Bronchial epithelial cell (primary cell): ENCODE measurements at regions not wholly inside any gene's neighbourhood (a gene's known extent, or its start where the extent isn't known, plus 50 kb on each side); places are given as distances from the start of the nearest gene placed in this dataset.

Experiments used
- DNase-seq: peaks from one replicate; pipeline ENCODE4 v3.0.0-alpha.2; 2010; ENCODE audit warnings: low read depth
- FAIRE-seq: peaks from 2 replicates; lab custom pipeline; 2011; peaks lifted over from hg19 to GRCh38; lab: Jason Lieb, UNC
- H3K27me3 ChIP-seq: 2 replicates; pipeline ENCODE4 v1.5.1; 2011; ENCODE audit warnings: low read length; ENCODE audit not compliant: control insufficient read depth, insufficient read depth
- H3K36me3 ChIP-seq: 2 replicates; pipeline ENCODE4 v1.5.1; 2011; ENCODE audit warnings: low read length; ENCODE audit not compliant: control insufficient read depth, insufficient read depth
- H3K4me3 ChIP-seq: 2 replicates; pipeline ENCODE4 v1.5.1; 2011; ENCODE audit warnings: mild to moderate bottlenecking, low read depth, low read length, control low read depth
- TF ChIP-seq, protein P1 (sequence below): IDR thresholded peaks from 2 replicates; pipeline ENCODE4 v1.5.1; 2011; ENCODE audit warnings: mild to moderate bottlenecking, moderate library complexity, low read length, control low read depth, inconsistent platforms; ENCODE audit not compliant: insufficient read depth, severe bottlenecking

DNA sequence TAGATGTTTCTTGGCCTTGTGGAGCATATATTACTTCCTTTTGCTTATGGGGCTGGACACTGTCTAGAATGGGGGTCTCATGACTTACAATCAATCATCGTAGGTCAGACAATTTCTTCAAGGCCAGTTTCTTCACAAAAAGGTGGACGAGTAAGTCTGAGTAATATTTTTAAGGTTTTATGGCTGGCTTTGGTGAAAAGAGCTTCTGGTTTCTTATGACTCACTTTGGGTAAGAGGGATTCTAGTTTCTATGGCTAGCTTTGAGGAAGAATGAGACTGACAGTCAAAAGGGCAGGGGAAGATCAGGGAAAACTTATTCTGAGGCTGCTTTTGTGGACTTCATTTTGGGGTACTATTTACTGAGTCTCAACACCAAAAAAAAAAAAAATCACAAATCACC lies 2067.2 kb upstream of the C9orf72 start:
- Histone ChIP-seq H3K27me3 (no peaks in the 10 kb centered on the region), H3K36me3 (no peaks in the 10 kb centered on the region), H3K4me3 (no peak overlapping the region)
- DNase-seq (no peak), FAIRE-seq (no peak)
- TF ChIP-seq, protein P1, sequence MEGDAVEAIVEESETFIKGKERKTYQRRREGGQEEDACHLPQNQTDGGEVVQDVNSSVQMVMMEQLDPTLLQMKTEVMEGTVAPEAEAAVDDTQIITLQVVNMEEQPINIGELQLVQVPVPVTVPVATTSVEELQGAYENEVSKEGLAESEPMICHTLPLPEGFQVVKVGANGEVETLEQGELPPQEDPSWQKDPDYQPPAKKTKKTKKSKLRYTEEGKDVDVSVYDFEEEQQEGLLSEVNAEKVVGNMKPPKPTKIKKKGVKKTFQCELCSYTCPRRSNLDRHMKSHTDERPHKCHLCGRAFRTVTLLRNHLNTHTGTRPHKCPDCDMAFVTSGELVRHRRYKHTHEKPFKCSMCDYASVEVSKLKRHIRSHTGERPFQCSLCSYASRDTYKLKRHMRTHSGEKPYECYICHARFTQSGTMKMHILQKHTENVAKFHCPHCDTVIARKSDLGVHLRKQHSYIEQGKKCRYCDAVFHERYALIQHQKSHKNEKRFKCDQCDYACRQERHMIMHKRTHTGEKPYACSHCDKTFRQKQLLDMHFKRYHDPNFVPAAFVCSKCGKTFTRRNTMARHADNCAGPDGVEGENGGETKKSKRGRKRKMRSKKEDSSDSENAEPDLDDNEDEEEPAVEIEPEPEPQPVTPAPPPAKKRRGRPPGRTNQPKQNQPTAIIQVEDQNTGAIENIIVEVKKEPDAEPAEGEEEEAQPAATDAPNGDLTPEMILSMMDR = no peak

DNA sequence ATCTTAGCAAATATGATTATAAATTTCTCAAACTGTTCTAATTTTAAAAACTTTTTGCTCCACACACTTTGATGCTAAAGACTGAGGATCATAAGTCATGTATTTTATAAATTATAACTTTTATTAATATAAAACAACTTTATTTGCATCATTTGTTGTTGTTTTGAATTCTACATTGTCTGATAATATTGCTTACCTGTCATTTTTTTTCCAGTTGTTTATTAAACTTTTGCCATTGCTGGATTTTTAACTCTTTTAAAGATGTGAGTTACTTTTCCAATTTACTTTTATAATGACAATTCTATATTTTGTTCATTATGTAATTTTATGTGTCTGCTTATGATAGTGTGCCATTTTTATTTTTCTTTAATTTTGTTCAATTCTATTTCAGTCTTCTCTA lies 2071.2 kb upstream of the C9orf72 start:
- DNase-seq (no peak), FAIRE-seq (no peak)
- TF ChIP-seq, protein P1 = no peak
- no peak overlapping the region for H3K4me3 ChIP-seq
- no peaks in the 10 kb centered on the region for H3K36me3 ChIP-seq
- no peaks in the 10 kb centered on the region for H3K27me3 ChIP-seq

- Histone ChIP-seq H3K4me3 (no peak overlapping the region), H3K36me3 (no peaks in the 10 kb centered on the region), H3K27me3 (no peaks in the 10 kb centered on the region)
- TF ChIP-seq, protein P1 = no peak
- FAIRE-seq (no peak), DNase-seq (no peak)
Observed at GRCh38 chr9:29647451-29647850, 2074.2 kb upstream of the C9orf72 start.

DNA sequence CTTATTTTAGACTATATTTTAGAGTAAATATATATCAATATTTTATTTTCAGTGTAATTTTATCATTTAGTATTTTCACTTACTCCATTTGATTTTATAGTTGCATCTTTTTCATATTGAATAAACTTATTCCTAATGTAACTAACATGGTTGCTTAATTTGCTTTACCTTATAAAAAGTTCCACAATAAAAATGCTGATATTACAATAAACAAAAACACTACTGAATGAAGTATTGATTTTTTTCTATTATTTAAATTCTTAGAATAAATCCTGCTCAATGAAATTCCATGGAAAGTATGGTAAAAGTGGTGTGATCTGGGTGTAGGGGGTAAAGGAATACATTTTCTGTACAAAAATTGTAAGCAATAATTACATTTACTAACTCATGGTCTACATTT lies 2074.9 kb upstream of the C9orf72 start:
- FAIRE-seq (no peak), DNase-seq (no peak)
- H3K36me3 ChIP-seq = no peaks in the 10 kb centered on the region
- no peaks in the 10 kb centered on the region for H3K27me3 ChIP-seq
- TF ChIP-seq, protein P1 = no peak
- H3K4me3 ChIP-seq = no peak overlapping the region

- no peaks in the 10 kb centered on the region for H3K27me3 ChIP-seq
- FAIRE-seq (no peak), DNase-seq (no peak)
- TF ChIP-seq, protein P1 = no peak
- H3K36me3 ChIP-seq = no peaks in the 10 kb centered on the region
- no peak overlapping the region for H3K4me3 ChIP-seq
Observed at GRCh38 chr9:29648601-29649000, 2075.3 kb upstream of the C9orf72 start.

DNA sequence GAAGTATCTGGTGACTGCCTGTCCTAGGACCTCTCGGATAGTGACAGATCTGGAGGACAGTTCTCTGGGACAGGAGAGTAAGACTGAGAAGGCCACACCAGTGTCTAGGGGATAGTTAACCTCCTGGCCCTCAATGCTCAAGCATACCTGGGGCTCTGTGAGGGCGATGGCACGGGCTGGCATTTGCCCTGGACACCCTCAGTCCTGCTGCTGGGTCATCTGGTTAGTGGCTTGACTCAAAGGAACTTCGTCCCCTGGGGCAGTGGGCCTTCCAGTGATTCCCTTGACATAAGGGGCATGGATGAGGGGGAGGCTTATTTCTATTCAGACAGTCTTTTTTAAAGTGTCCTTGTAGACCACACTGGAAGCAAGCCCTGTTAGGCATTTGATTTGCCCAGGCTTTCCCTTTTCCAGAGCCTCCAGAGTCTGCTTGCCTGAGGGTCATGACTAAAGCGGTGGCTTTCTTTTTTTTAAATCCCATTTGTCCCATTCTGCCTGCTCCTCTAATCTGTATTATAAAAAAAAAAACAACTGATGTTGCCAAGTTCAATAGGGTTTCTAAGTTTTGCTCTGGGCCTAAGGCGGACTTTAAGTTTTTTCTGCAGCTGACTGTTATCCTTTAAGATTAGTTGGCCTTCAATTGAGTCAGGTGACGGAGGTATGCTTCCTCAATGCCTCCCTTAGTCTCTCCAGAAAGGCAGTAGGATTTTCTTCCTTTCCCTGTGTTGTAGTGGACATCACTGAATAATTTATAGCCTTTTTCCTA lies 2083.5 kb upstream of the C9orf72 start:
- DNase-seq = no peak
- Histone ChIP-seq H3K4me3 (no peak overlapping the region), H3K36me3 (no peaks in the 10 kb centered on the region), H3K27me3 (no peaks in the 10 kb centered on the region)
- TF ChIP-seq, protein P1 = no peak
- FAIRE-seq = no peak
